H1 (cell line): ENCODE measurements at regions not wholly inside any gene's neighbourhood (a gene's known extent, or its start where the extent isn't known, plus 50 kb on each side); places are given as distances from the start of the nearest gene placed in this dataset.

ENCODE experiments used
- CTCF ChIA-PET: fragments of 300-600 bp; sonication (Branson Sonifier 250); formaldehyde crosslinking; loops from one replicate; lab custom pipeline; 2021; ENCODE audit not compliant: partially characterized antibody; lab: Charles Lee
- POLR2A ChIA-PET: fragments of 300-600 bp; sonication (Branson Sonifier 250); formaldehyde crosslinking; loops from one replicate; lab custom pipeline; 2021; ENCODE audit warnings: inconsistent platforms; ENCODE audit not compliant: partially characterized antibody; lab: Charles Lee
- DNase-seq, 2 experiments: peaks; one replicate each; pipeline versions ENCODE4 v3.0.0 to v3.0.0-alpha.2; 2010 to 2022; ENCODE audit warnings: low spot score in 2 of 2, low read depth in 1 of 2, mixed read lengths in 1 of 2
- FAIRE-seq: peaks from 2 replicates; lab custom pipeline; 2011; peaks lifted over from hg19 to GRCh38; lab: Jason Lieb, UNC
- H2AFZ ChIP-seq: 2 replicates; pipeline ENCODE4 v1.8.1; 2012; ENCODE audit warnings: low read length, inconsistent platforms
- H2AK5ac ChIP-seq: 2 replicates; pipeline ENCODE4 v1.6.1; 2013; ENCODE audit warnings: low read depth, low read length
- H2BK120ac ChIP-seq: replicated peaks from 2 replicates; pipeline ENCODE3; 2013; ENCODE audit warnings: low read depth, low read length, inconsistent platforms
- H2BK12ac ChIP-seq: 2 replicates; pipeline ENCODE4 v1.6.1; 2013; ENCODE audit warnings: low read depth, low read length
- H2BK15ac ChIP-seq: 2 replicates; pipeline ENCODE4 v1.6.1; 2013; ENCODE audit warnings: low read length
- H2BK20ac ChIP-seq: 2 replicates; pipeline ENCODE4 v1.6.1; 2013; ENCODE audit warnings: low read length
- H2BK5ac ChIP-seq: 2 replicates; pipeline ENCODE4 v1.6.1; 2013; ENCODE audit warnings: low read depth, low read length
- H3K14ac ChIP-seq: 2 replicates; pipeline ENCODE4 v1.6.1; 2013; ENCODE audit warnings: inconsistent platforms; ENCODE audit not compliant: insufficient read length
- H3K18ac ChIP-seq: 2 replicates; pipeline ENCODE4 v1.6.1; 2013; ENCODE audit warnings: low read length; ENCODE audit errors: extremely low read depth
- H3K23ac ChIP-seq: 2 replicates; pipeline ENCODE4 v1.6.1; 2013; ENCODE audit warnings: inconsistent platforms; ENCODE audit not compliant: insufficient read length
- H3K23me2 ChIP-seq: 2 replicates; pipeline ENCODE4 v1.6.1; 2013; ENCODE audit warnings: low read depth, low read length
- H3K27ac ChIP-seq: 2 replicates; pipeline ENCODE4 v1.6.1; 2011; ENCODE audit warnings: low read depth, low read length, inconsistent platforms
- H3K27me3 ChIP-seq, 4 experiments: replicated peaks in 1 of 4; 1 replicate in 1 of 4; 2 replicates in 3 of 4; pipeline versions ENCODE4 v1.6.1 to v1.8.1; 2011 to 2013; ENCODE audit warnings: low read length in 3 of 4, mild to moderate bottlenecking in 3 of 4, inconsistent platforms in 2 of 4, mixed read lengths in 2 of 4, moderate library complexity in 1 of 4; ENCODE audit not compliant: control insufficient read depth in 3 of 4, insufficient read depth in 3 of 4; ENCODE audit errors: extremely low read depth in 1 of 4
- H3K36me3 ChIP-seq, 4 experiments: 2 replicates each; pipeline versions ENCODE4 v1.6.1 to v1.8.1; 2011 to 2013; ENCODE audit warnings: mild to moderate bottlenecking in 4 of 4, low read length in 3 of 4, moderate library complexity in 2 of 4, control low read depth in 1 of 4, inconsistent platforms in 1 of 4; ENCODE audit not compliant: insufficient read depth in 4 of 4, control insufficient read depth in 2 of 4
- H3K4ac ChIP-seq: replicated peaks from 2 replicates; pipeline ENCODE3; 2013; ENCODE audit warnings: low read length, low read depth, mixed read lengths, inconsistent platforms; ENCODE audit not compliant: insufficient read length
- H3K4me1 ChIP-seq, 4 experiments: replicated peaks in 1 of 4; 1 replicate in 1 of 4; 2 replicates in 3 of 4; pipeline versions ENCODE4 v1.6.1 to v1.8.1; 2011 to 2013; ENCODE audit warnings: low read length in 3 of 4, inconsistent platforms in 2 of 4, mixed read lengths in 1 of 4; ENCODE audit not compliant: insufficient read depth in 4 of 4, control insufficient read depth in 3 of 4
- H3K4me2 ChIP-seq, 2 experiments: 2 replicates each; pipeline versions ENCODE4 v1.6.1 to v1.8.1; 2011 to 2013; ENCODE audit warnings: low read depth in 2 of 2, low read length in 2 of 2, control low read depth in 1 of 2, inconsistent platforms in 1 of 2, mild to moderate bottlenecking in 1 of 2; ENCODE audit not compliant: insufficient read depth in 1 of 2
- H3K4me3 ChIP-seq, 4 experiments: fragments of 200-600, 300-600 bp in 1 of 4; sonication (generic), shearing (Covaris generic), sonication (Bioruptor Twin) in 1 of 4; 2 replicates each; pipeline versions ENCODE4 v1.5.1 to v1.8.1; 2011 to 2016; ENCODE audit warnings: low read length in 4 of 4, low read depth in 3 of 4, control low read depth in 2 of 4, inconsistent platforms in 2 of 4, mild to moderate bottlenecking in 2 of 4, mixed read lengths in 1 of 4, moderate library complexity in 1 of 4; ENCODE audit not compliant: insufficient read depth in 2 of 4; ENCODE audit errors: extremely low read depth in 1 of 4
- H3K56ac ChIP-seq: replicated peaks from 2 replicates; pipeline ENCODE3; 2013; ENCODE audit warnings: low read depth, mild to moderate bottlenecking, mixed read lengths, low read length, inconsistent platforms; ENCODE audit not compliant: insufficient read length
- H3K79me1 ChIP-seq: 2 replicates; pipeline ENCODE4 v1.6.1; 2013; ENCODE audit warnings: low read depth, low read length, control low read depth
- H3K79me2 ChIP-seq, 2 experiments: 2 replicates each; pipeline versions ENCODE4 v1.6.1 to v1.8.1; 2012 to 2013; ENCODE audit warnings: low read length in 2 of 2, mild to moderate bottlenecking in 2 of 2, inconsistent platforms in 1 of 2; ENCODE audit not compliant: insufficient read depth in 2 of 2, control insufficient read depth in 1 of 2
- H3K9ac ChIP-seq, 4 experiments: replicated peaks in 1 of 4; 1 replicate in 1 of 4; 2 replicates in 3 of 4; pipeline versions ENCODE4 v1.6.1 to v1.8.1; 2011 to 2013; ENCODE audit warnings: low read depth in 3 of 4, low read length in 3 of 4, control low read depth in 2 of 4, mild to moderate bottlenecking in 2 of 4, moderate library complexity in 2 of 4, inconsistent platforms in 1 of 4; ENCODE audit errors: extremely low read depth in 1 of 4
- H3K9me3 ChIP-seq, 2 experiments: 2 replicates each; pipeline versions ENCODE4 v1.6.1 to v1.8.1; 2012 to 2013; ENCODE audit warnings: mild to moderate bottlenecking in 2 of 2, moderate library complexity in 2 of 2, control low read depth in 1 of 2, inconsistent platforms in 1 of 2, low read depth in 1 of 2, low read length in 1 of 2, mixed read lengths in 1 of 2; ENCODE audit not compliant: insufficient read depth in 2 of 2
- H4K20me1 ChIP-seq, 2 experiments: replicated peaks in 1 of 2; 2 replicates each; pipeline versions ENCODE3 to v1.8.1; 2011 to 2013; ENCODE audit warnings: inconsistent platforms in 2 of 2, low read length in 2 of 2, mild to moderate bottlenecking in 1 of 2; ENCODE audit not compliant: insufficient read depth in 2 of 2, control insufficient read depth in 1 of 2
- H4K5ac ChIP-seq: 2 replicates; pipeline ENCODE4 v1.6.1; 2013; ENCODE audit warnings: low read length, low read depth, mixed read lengths, inconsistent platforms; ENCODE audit not compliant: insufficient read length
- H4K8ac ChIP-seq: 2 replicates; pipeline ENCODE4 v1.8.0; 2013; ENCODE audit warnings: mild to moderate bottlenecking, moderate library complexity, low read length, inconsistent platforms; ENCODE audit not compliant: insufficient read depth; ENCODE audit errors: extremely low read depth
- H4K91ac ChIP-seq: replicated peaks from 2 replicates; pipeline ENCODE3; 2013; ENCODE audit warnings: low read length, mixed read lengths, inconsistent platforms; ENCODE audit not compliant: insufficient read length
- CEBPB ChIP-seq: IDR thresholded peaks from 2 replicates; pipeline ENCODE4 v1.6.1; 2012; ENCODE audit warnings: low read depth, low read length
- JUN ChIP-seq: IDR thresholded peaks from 2 replicates; pipeline ENCODE4 v1.6.1; 2011; ENCODE audit warnings: low read depth, mild to moderate bottlenecking, improper control_type of control experiment, low read length
- RNF2 ChIP-seq: fragments of 200-900, 300-1000 bp; sonication (generic); IDR thresholded peaks from 2 replicates; pipeline ENCODE4 v1.7.1; 2016; ENCODE audit warnings: borderline replicate concordance, low read depth, mild to moderate bottlenecking, antibody characterized with exemption, low read length; ENCODE audit not compliant: poor library complexity, severe bottlenecking; ENCODE audit errors: missing control alignments
- TAF1 ChIP-seq: IDR thresholded peaks from 2 replicates; pipeline ENCODE4 v1.6.1; 2011; ENCODE audit warnings: mild to moderate bottlenecking, low read depth, low read length
- WGBS, 2 experiments: shearing (Covaris generic) in 1 of 2; methylation state at CpG; one replicate each; pipeline versions ENCODE4 v1.1.6 to v1.1.7; 2013 to 2015; ENCODE audit warnings: low lambda C conversion rate in 2 of 2, mixed read lengths in 2 of 2, inconsistent platforms in 1 of 2, low coverage in 1 of 2, missing lambda C conversion rate in 1 of 2; ENCODE audit not compliant: insufficient replicate concordance in 2 of 2, insufficient coverage in 1 of 2, insufficient read length in 1 of 2; ENCODE audit errors: extremely low coverage in 1 of 2, missing lambda C conversion rate in 1 of 2; 5-methylcytosine and 5-hydroxymethylcytosine counted together

GRCh38 chr1:68930101-68930500 is 433.2 kb upstream of the DEPDC1 start:
- Histone ChIP-seq H3K27ac (no peak overlapping the region), H3K9me3 (no peaks in the 10 kb centered on the region), H3K4me2 (no peak overlapping the region), H3K4me1 (no peaks in the 10 kb centered on the region), H3K23ac (no peak overlapping the region), H2BK20ac (no peak overlapping the region), H3K79me1 (no peaks in the 10 kb centered on the region), H3K56ac (no peak overlapping the region), H3K18ac (no peak overlapping the region), H4K8ac (no peak overlapping the region), H3K23me2 (no peaks in the 10 kb centered on the region), H3K9ac (no peak overlapping the region), H2AFZ (no peak overlapping the region), H3K36me3 (no peaks in the 10 kb centered on the region), H2BK12ac (no peak overlapping the region), H3K4ac (no peak overlapping the region), H4K20me1 (no peaks in the 10 kb centered on the region), H2BK120ac (no peak overlapping the region), H2BK5ac (no peak overlapping the region), H3K27me3 (no peaks in the 10 kb centered on the region), H2AK5ac (no peak overlapping the region), H3K14ac (no peak overlapping the region), H3K4me3 (no peak overlapping the region), H4K5ac (no peak overlapping the region), H3K79me2 (no peaks in the 10 kb centered on the region), H4K91ac (no peak overlapping the region), H2BK15ac (no peak overlapping the region)
- no peak for TF ChIP-seq CEBPB
- no peak for TF ChIP-seq TAF1
- TF ChIP-seq JUN, result no peak
- no peak for TF ChIP-seq RNF2
- ChIA-PET CTCF (interaction anchor here (0.6 kb wide), 1 partner anchor 110 kb away, joined by 3 read pairs; no protein-coding TSS in a partner anchor), POLR2A (no interaction called here)
- FAIRE-seq, result no peak
- WGBS, 2 experiments, result 90% methylated on average over 1 of the region's 1 CpG; no CpG with 5 or more reads in 1 of the 2 experiments
- no peak for DNase-seq
